Adrenal gland (tissue), 9 donors: ENCODE measurements at regions not wholly inside any gene's neighbourhood (a gene's known extent, or its start where the extent isn't known, plus 50 kb on each side); places are given as distances from the start of the nearest gene placed in this dataset.

Experiments used
- DNase-seq, 7 donors: peaks; one replicate each; pipeline ENCODE4 v3.0.0-alpha.2; 2019 to 2020
- H3K27ac ChIP-seq, 5 donors: fragments of 200-600 bp; sonication (generic) in 4 of 5; 1 replicate in 3 of 5; 2 replicates in 2 of 5; pipeline versions ENCODE4 v1.5.1 to v1.8.0; 2016 to 2020; ENCODE audit warnings: mild to moderate bottlenecking in 1 of 5
- H3K27me3 ChIP-seq: fragments of 200-600 bp; 2 replicates; pipeline ENCODE4 v1.8.0; 2021
- H3K36me3 ChIP-seq, 2 donors: fragments of 200-600 bp; replicated peaks in 1 of 2; 1 replicate in 1 of 2; 2 replicates in 1 of 2; pipeline versions ENCODE4 v1.5.1 to v1.8.0; 2018 to 2022
- H3K4me1 ChIP-seq, 2 donors: fragments of 200-600 bp; replicated peaks in 1 of 2; 1 replicate in 1 of 2; 2 replicates in 1 of 2; pipeline versions ENCODE4 v1.5.1 to v1.8.0; 2018 to 2021
- H3K4me3 ChIP-seq, 4 donors: fragments of 200-600 bp; sonication (generic) in 3 of 4; one replicate each; pipeline ENCODE4 v1.5.1; 2016 to 2018
- H3K9me3 ChIP-seq, 3 donors: fragments of 200-600 bp; sonication (generic) in 1 of 3; replicated peaks in 1 of 3; 1 replicate in 2 of 3; 2 replicates in 1 of 3; pipeline versions ENCODE4 v1.5.1 to v1.8.0; 2016 to 2021
- POLR2A ChIP-seq, 2 donors: fragments of 450-650 bp; IDR thresholded peaks; one replicate each; pipeline ENCODE4 v1.6.1; 2017; ENCODE audit warnings: antibody characterized with exemption in 2 of 2, mild to moderate bottlenecking in 2 of 2, moderate library complexity in 1 of 2
- WGBS, 4 donors: extraction: QIAGEN DNeasy Blood & Tissue Kit in 2 of 4; methylation state at CpG; one replicate each; pipeline versions ENCODE4 v1.1.5 to v1.1.7; 2013 to 2017; 5-methylcytosine and 5-hydroxymethylcytosine counted together
- intact Hi-C, 2 donors: fragments of 100-400 bp; cut with DNase I; formaldehyde crosslinking; loops; one replicate each; pipeline versions ENCODE4 v1.14.1 to v1.15.0; 2022 to 2023
- TF ChIP-seq, protein P1 (sequence below), 6 experiments: fragments of 450-650 bp in 4 of 6; fragments of 200-600 bp in 2 of 6; sonication (generic) in 1 of 6; IDR thresholded peaks; 1 replicate in 5 of 6; 2 replicates in 1 of 6; pipeline versions ENCODE4 v1.5.1 to v1.8.0; 2016 to 2021; ENCODE audit warnings: antibody characterized with exemption in 6 of 6, mild to moderate bottlenecking in 2 of 6, moderate library complexity in 1 of 6
- donor health status: healthy with polysubstance abuse.
- donor health status: Bipolar disorder and iron deficiency.
- donor health status: DM: yes; HTN: yes; CAD: no.
- donor health status: DM: no; HTN: no; CAD: no.
- donor health status: DM: no; HTN: no; CAD: no.

DNA sequence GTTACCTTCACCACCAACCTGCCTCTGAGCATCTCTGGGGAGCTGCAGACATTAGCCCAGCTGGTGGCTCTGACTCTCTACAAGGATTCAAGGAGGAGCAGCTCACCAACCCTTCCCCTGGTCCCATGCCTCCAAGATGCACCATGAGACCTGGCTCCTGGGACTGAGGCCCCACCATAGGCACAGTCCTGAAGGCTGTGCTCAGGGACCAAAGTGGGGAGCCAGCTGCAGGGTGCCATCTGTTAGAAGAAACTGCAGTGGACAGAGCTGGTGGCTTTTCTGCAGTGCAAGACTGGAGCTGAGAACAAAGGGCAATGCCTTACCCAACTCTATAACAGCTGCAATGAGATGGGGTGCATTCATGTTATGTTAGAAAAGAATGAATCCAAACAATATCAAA, 581.6 kb downstream of the TCERG1L start:
- H3K36me3 ChIP-seq: no peaks in the 10 kb centered on the region

DNA sequence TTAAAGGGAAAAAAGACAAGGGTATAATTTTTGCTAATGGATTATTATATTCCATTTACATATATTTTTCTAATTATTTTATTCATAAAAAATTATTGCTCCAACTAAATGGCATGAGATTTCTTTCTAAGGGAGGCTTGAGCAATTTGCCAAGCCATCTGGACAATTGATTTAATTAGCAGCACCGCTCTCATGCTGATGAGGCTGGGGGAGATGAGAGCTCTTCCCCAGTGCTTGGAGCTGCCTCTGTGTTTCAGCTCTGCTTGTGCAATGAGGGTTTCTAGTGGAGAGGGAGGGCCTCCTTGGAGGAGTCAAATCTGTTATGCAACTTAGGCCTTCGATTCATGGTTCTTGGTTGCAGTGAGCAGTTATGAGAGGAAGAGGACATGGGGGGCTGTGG, 574.3 kb downstream of the TCERG1L start:
- H3K36me3 ChIP-seq: no peaks in the 10 kb centered on the region
- H3K27me3 ChIP-seq: no peaks in the 10 kb centered on the region
- H3K27ac ChIP-seq: no peak overlapping the region
- intact Hi-C loops: no loop called here
- WGBS, 4 donors: 41 to 56% (median 52%) methylated on average over 2 of the region's 2 CpGs
- H3K4me3 ChIP-seq: no peak overlapping the region
- TF ChIP-seq POLR2A (IDR thresholded peaks at IDR 0.05): no peak
- TF ChIP-seq, protein P1, sequence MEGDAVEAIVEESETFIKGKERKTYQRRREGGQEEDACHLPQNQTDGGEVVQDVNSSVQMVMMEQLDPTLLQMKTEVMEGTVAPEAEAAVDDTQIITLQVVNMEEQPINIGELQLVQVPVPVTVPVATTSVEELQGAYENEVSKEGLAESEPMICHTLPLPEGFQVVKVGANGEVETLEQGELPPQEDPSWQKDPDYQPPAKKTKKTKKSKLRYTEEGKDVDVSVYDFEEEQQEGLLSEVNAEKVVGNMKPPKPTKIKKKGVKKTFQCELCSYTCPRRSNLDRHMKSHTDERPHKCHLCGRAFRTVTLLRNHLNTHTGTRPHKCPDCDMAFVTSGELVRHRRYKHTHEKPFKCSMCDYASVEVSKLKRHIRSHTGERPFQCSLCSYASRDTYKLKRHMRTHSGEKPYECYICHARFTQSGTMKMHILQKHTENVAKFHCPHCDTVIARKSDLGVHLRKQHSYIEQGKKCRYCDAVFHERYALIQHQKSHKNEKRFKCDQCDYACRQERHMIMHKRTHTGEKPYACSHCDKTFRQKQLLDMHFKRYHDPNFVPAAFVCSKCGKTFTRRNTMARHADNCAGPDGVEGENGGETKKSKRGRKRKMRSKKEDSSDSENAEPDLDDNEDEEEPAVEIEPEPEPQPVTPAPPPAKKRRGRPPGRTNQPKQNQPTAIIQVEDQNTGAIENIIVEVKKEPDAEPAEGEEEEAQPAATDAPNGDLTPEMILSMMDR (IDR thresholded peaks at IDR 0.05): no peak
- peak in 1 of 7 donors; percentile 39 for DNase-seq
- H3K9me3 ChIP-seq: no peaks in the 10 kb centered on the region
- H3K4me1 ChIP-seq: no peaks in the 10 kb centered on the region

More for the DNA sequence above, 581.6 kb downstream of the TCERG1L start:
- no peak for DNase-seq
- intact Hi-C loops: no loop called here
- Histone ChIP-seq H3K27me3 (no peaks in the 10 kb centered on the region), H3K27ac (no peak overlapping the region), H3K4me3 (no peak overlapping the region), H3K9me3 (no peaks in the 10 kb centered on the region), H3K4me1 (no peaks in the 10 kb centered on the region)
- no peak for TF ChIP-seq POLR2A (IDR thresholded peaks at IDR 0.05)
- TF ChIP-seq, protein P1 (IDR thresholded peaks at IDR 0.05): no peak

DNA sequence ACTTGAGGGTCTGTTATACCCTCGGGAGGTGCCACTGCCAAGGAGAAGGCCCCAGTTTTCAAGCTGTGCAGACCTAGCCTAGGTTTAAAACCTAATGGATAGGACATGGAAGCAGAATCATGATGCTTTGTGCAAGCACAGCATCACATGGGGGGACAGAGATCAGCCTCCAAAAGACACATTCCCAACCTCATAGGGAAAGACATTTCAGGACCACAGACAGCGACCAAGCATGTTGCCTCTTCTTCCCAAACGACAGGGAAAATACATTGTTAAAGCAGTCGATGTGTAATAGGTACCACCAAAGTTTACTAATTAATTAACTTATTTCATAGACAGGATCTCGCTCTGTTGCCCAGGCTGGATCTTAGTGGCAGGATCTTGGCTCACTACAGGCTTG, 573.9 kb downstream of the TCERG1L start:
- intact Hi-C loops: no loop called here
- no peaks in the 10 kb centered on the region for H3K9me3 ChIP-seq
- H3K36me3 ChIP-seq: no peaks in the 10 kb centered on the region
- no peaks in the 10 kb centered on the region for H3K4me1 ChIP-seq
- peak in 2 of 7 donors; percentile 2 to 24 for DNase-seq
- TF ChIP-seq POLR2A (IDR thresholded peaks at IDR 0.05): no peak
- TF ChIP-seq, protein P1 (IDR thresholded peaks at IDR 0.05): no peak
- no peaks in the 10 kb centered on the region for H3K27me3 ChIP-seq
- WGBS, 4 donors: 24 to 39% (median 35%) methylated on average over 5 of the region's 5 CpGs
- H3K27ac ChIP-seq: no peak overlapping the region
- no peak overlapping the region for H3K4me3 ChIP-seq

DNA sequence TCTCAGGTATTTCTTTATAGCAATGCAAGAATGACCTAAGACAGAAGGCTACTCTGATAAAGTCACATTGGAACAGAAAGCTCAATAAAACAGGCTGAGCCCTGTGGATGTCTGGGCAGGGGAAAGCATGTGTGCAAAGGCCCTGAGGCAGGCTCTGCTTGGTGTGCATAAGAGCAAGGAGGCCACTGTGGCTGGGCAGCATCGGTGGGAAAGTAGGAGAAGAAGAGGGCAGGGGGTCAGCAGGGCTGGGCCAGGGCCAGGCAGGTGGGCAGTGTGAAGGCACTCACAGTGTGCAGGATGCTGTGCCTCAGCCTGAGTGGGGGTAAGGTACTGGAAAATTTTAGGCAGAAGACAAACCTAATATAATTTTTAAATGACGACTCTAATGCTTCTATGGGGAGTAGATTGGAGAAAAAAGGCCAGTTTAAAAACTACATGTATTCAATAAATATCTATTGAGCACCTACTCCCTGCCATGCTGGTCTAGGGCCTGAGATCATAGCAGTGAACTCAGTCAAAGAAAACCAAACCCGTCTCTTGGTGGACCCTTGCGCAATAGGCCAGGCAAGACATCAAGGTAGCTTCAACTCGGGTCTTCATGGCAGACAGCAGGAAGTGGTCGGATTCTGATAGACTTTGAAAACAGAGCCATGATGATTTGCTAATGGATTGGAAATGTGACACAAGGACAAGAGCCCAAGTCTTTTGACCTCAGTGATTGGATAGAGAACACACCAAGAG, 572.3 kb downstream of the TCERG1L start:
- Histone ChIP-seq H3K36me3 (no peaks in the 10 kb centered on the region), H3K9me3 (no peaks in the 10 kb centered on the region)
- intact Hi-C loops: no loop called here

More for the DNA sequence above, 572.3 kb downstream of the TCERG1L start:
- Histone ChIP-seq H3K27me3 (no peaks in the 10 kb centered on the region), H3K4me1 (no peaks in the 10 kb centered on the region), H3K27ac (no peak overlapping the region), H3K4me3 (no peak overlapping the region)
- TF ChIP-seq, protein P1 (IDR thresholded peaks at IDR 0.05): no peak
- TF ChIP-seq POLR2A (IDR thresholded peaks at IDR 0.05): no peak
- WGBS, 4 donors: 77 to 86% (median 81%) methylated on average over 6 of the region's 6 CpGs
- DNase-seq: no peak
